LoVo (cell line): ENCODE measurements at regions not wholly inside any gene's neighbourhood (a gene's known extent, or its start where the extent isn't known, plus 50 kb on each side); places are given as distances from the start of the nearest gene placed in this dataset.

Experiments used
- DNase-seq: peaks from one replicate; pipeline ENCODE4 v3.0.0-alpha.2; 2016; ENCODE audit warnings: low spot score

GRCh38 chr2:120936476-120937334, 201.0 kb downstream of the GLI2 start:
- no peak for DNase-seq

DNA sequence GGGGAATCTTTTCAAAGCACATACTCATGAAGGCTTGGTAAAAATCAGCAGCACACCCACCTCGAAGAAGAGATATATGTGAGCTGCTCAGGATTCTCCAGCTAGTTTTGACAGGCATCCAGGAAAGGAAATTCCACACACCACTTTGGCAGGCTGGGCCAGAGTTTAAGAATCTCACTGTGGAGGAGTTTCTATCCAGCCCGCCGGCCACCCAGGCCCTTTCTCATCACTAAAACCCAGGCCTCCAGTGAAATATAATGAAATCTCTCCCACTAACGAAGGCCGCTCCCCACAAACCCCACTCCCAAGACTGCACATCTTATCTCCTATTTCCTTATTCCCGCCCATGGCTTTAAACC, 202.0 kb downstream of the GLI2 start:
- no peak for DNase-seq

GRCh38 chr2:120938045-120938771, 202.5 kb downstream of the GLI2 start:
- DNase-seq: peak; percentile 33

DNA sequence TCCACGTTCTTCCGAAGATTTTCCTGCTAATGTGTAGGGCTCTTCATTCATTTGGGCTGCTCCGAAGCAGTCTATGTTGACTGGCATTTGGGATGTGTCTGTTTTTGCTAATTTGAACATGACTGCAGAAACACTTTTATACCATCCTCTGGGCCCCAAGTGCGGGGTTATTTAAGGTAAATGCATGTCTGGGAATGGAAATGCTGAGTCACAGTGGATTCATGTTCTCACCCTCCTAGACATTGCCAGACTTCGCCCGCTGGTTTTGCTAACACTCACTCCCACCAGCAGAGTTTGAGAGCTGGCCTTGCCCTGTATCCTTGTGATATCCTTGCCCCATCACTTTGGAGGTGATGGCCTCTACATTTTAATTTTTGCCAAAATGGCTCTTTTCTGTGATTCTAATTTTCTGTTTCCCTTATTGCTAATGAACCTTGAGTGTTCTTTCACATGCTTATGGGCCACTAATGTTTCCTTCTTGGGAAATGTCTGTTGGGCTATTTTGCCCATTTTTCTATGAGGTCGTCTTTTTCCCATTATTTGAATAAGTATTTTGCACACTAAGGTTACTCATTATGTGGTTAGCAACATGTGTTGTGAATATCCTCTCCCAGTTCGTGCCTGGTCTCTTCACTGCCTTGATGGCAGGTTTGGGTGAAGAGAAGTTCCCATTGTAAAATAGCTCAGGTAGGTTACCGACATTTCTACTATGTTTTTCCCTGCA, 204.1 kb downstream of the GLI2 start:
- DNase-seq: no peak

DNA sequence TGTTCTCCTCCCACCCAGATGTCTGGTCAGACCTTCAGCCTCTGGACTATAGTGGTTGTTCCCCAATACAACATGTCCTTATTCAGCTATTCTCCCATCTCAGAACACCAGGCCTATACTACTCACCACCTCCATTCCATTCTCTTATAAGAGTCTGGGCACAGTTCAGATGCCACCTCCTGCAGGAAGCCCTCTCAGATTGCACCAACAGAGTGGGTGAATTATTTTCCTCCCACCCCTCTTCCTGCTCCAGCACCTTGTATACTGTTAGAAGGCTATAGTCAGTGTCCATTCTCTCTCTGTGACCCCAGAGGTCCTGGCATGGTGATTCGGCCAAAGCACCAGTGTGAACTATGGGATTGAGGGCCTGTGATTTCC, 204.6 kb downstream of the GLI2 start:
- no peak for DNase-seq

DNA sequence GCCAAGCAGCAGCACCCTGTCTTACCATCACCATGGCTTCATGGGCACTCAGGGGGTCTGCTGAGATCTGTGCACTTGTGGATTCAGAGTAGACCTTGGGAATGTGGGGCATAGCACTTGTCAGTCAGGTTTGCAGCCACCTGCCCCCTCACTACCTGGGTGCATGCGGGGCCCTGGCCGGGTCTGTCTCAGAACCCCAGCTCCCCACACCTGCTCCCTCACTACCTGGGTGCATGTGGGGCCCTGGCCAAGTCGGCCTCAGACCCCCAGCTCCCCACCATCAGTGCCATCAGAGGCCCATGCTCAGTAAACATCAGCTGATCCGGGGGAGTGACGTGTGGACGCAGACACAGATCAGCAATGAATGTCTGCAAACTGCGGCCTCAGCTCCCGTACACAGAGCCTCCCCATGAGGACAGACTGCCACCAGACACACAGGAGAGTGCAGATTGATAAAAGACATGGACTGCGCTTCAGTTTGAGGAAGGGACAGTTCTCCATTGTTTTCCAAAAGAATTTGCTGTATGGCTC, 205.1 kb downstream of the GLI2 start:
- DNase-seq: no peak

DNA sequence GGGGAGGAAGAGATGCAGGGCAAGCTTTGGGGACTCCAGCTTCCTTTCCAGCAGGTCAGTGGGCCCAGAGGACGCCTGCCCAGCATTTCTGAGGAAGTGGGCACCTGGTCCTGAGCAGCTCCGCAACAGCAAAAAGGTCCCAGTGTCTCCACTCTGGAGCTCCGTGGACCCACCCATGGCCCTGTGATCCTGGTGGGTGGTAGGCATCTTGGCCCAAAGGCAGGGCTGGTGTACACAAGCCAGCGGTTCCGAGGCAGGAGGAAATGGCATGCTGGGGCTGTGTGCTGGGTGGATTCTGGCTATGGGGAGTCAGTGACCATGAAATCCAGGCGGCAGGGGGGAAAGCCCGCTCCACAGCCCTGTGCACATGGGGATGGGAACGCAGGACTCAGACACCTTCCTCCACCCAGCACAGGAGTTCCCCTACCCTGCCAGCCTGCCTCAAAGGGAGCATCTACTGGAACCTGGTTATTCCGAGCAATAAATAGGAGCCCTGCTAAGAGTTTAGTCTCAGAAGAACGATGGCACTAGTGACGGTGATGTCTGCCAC, 206.0 kb downstream of the GLI2 start:
- DNase-seq: no peak

DNA sequence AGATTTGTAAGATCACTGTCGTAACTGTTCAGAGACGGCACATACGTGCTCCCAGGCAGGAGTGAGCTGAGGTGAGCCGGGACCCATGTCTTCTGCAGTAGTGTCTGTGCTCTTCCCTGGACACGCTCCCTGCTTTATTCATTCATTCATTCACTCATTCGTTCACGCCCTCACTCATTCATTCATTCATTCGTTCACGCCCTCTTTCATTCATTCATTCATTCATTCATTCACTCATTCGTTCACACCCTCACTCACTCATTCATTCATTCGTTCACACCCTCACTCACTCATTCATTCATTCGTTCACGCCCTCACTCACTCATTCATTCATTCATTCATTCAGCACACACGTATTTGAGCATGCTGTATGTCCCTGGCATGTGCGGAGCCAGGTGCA, 207.0 kb downstream of the GLI2 start:
- DNase-seq: no peak

- DNase-seq: no peak
Measured at GRCh38 chr2:120943403-120944034, 207.9 kb downstream of the GLI2 start.

DNA sequence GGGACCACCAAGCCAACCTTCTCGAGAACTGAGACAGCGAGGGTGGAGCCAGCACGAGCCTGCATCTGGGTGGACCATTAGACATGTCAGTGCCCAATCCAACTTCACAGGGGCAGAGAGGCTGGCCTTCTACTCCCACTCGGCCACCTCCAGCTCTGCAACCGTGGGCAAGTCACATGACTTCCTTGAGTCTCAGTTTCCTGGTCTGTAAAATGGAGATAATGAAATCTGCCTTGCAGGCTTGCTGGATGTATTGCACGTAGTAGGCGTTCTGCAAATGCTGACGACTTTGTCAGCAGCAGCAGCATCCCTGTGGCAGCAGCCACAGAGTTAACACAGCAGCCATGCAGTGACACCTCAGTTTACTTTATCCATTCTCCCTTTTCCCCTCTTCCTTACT, 208.9 kb downstream of the GLI2 start:
- DNase-seq: no peak

DNA sequence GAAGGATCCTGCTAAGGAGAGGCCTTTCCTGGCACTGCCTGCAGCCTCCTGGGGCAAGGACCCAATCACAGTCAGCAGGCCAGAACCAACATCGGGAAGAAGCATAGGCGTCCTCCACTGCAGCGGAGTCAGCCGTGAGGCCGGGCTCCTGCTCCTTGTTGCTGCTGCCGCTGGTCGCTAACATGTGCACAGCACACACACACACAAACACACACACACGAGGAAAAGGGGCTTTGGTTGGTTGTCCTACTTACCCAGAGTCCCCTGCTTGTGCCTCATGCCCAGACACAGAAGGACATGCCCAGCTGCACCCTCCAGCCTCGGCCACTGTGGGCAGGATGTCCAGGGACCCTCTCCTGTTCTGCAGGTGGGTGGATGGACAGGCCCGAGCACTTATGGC, 209.4 kb downstream of the GLI2 start:
- DNase-seq: no peak

GRCh38 chr2:120945832-120946499, 210.3 kb downstream of the GLI2 start:
- no peak for DNase-seq

DNA sequence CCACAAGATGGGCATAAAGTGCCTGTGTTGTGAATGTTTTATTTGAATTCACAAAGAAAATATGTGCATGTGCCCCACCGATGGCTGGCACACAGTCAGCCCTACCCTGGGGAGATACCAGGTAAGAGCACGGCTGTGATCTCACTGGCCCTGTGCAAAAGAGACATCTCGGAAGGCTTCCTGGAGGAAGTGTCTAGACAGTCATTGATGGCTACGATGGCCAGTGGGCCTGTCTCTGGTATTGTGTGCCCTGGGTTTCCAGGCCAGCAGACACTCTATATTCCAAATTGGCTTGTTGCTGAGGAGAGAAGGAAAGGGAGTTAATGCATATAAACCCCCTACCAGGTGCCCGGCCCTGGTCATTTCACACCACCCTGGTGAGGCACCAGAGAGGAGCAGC, 211.7 kb downstream of the GLI2 start:
- DNase-seq: no peak

DNA sequence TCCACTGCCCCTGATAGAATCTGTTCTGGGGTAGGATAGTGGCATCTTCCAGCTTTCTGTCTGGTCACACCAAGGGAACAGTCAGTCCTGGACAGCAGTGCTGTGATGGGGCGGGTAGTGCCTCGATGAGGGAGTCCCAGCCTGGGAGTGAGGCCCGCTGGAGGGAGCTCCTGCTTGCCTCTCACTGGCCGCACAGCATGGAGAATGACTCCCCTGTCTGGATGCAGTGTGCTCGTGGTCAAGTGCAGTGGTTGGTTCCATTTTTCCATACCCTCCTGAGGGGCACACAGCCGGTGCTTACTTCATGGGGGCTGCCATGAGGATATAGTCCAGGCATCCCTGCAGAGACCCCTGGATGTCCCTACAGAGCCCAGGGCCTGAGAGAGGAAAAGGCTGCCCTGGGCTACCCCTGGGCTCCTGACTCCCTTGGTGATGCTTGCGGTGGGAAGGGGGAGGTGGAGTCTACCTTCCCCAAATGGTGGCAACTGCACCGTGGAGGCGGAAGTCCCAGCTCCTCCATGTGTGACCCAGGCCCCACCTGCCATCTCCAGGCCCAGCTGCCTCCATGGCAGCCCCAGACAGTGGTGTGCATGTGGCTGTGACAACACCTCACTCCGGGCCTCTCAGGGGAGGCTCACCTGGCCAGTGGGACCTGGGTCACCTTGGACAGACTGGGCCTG, 212.5 kb downstream of the GLI2 start:
- DNase-seq: no peak

DNA sequence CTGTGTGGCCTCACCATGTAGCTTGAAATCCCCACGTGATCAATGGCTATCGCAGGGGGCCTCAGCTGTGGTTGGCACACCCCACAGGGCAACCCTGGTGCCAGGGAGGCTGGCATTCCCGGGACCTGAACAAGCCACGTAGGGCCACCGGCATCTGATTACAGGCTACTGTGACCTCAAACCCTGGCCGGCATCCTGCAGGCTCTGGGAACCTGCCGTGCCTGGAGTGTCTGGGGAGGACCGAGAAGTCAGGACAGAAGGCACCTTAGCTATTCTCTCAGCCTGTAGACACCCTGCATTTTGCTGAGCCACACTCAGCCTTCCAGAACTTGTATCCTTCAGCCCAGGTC, 213.0 kb downstream of the GLI2 start:
- DNase-seq: no peak

GRCh38 chr2:120949027-120949956, 213.6 kb downstream of the GLI2 start:
- DNase-seq: no peak

- no peak for DNase-seq
Measured at GRCh38 chr2:120949957-120950590, 214.4 kb downstream of the GLI2 start.

- DNase-seq: no peak
Measured at GRCh38 chr2:120951693-120952092, 216.0 kb downstream of the GLI2 start.

DNA sequence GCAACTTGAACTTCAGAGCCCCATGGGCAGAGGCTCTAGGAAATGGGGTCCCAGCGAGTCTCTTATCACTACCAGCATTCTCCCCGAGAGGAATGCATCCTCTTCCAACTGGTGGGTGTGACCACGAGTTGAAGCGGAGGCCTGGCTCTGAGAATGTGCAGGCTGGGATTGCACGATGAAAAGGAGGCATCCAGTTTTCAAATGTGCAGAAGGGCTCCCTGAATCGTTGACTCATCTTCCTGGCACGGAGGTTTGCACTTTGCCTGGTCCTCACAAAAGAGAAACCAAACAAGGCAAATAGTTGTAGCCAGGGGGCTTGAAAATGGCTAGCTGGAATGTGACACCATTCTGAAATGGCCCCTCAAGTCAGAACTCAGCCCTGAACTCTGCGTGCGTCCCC, 216.7 kb downstream of the GLI2 start:
- no peak for DNase-seq
